Medulla oblongata (tissue), 1 donor: ENCODE measurements at regions not wholly inside any gene's neighbourhood (a gene's known extent, or its start where the extent isn't known, plus 50 kb on each side); places are given as distances from the start of the nearest gene placed in this dataset.
"Not testable (repeated sequence)": the region's sequence is repeated elsewhere in the genome, so short reads cannot be mapped to it uniquely, and the experiment has no call there.

Experiments
- DNase-seq: peaks from one replicate; pipeline ENCODE4 v3.0.0-alpha.2; 2015; ENCODE audit errors: extremely low spot score

GRCh38 chr19:13652810-13653590, 111.3 kb upstream of the MRI1 start:
- no peak for DNase-seq

- DNase-seq: no peak
Observed at GRCh38 chr19:13646758-13647157, 117.6 kb upstream of the MRI1 start.

GRCh38 chr19:13644645-13645044, 119.7 kb upstream of the MRI1 start:
- no peak for DNase-seq

- DNase-seq: no peak
Observed at GRCh38 chr19:13640611-13641010, 123.7 kb upstream of the MRI1 start.

GRCh38 chr19:13639342-13639929, 124.9 kb upstream of the MRI1 start:
- no peak for DNase-seq

- no peak for DNase-seq
Observed at GRCh38 chr19:13637664-13638063, 126.7 kb upstream of the MRI1 start.

- DNase-seq: no peak
Observed at GRCh38 chr19:13634658-13635057, 128.4 kb upstream of the CACNA1A start.

GRCh38 chr19:13633522-13633922, 127.2 kb upstream of the CACNA1A start:
- DNase-seq: no peak

GRCh38 chr19:13633109-13633508, 126.8 kb upstream of the CACNA1A start:
- DNase-seq: no peak

- not testable (repeated sequence) for DNase-seq
Observed at GRCh38 chr19:13632164-13632563, 125.9 kb upstream of the CACNA1A start.

- DNase-seq: no peak
Observed at GRCh38 chr19:13629687-13630357, 123.5 kb upstream of the CACNA1A start.

- no peak for DNase-seq
Observed at GRCh38 chr19:13627531-13627930, 121.3 kb upstream of the CACNA1A start.

GRCh38 chr19:13623716-13624710, 117.7 kb upstream of the CACNA1A start:
- no peak for DNase-seq

GRCh38 chr19:13622766-13623715, 116.8 kb upstream of the CACNA1A start:
- DNase-seq: no peak

GRCh38 chr19:13621413-13621812, 115.1 kb upstream of the CACNA1A start:
- no peak for DNase-seq

- no peak for DNase-seq
Observed at GRCh38 chr19:13619203-13619632, 112.9 kb upstream of the CACNA1A start.

- no peak for DNase-seq
Observed at GRCh38 chr19:13615890-13616289, 109.6 kb upstream of the CACNA1A start.

- DNase-seq: no peak
Observed at GRCh38 chr19:13613447-13613846, 107.2 kb upstream of the CACNA1A start.

- DNase-seq: no peak
Observed at GRCh38 chr19:13611596-13611995, 105.3 kb upstream of the CACNA1A start.

GRCh38 chr19:13610039-13610691, 103.9 kb upstream of the CACNA1A start:
- DNase-seq: no peak
